ENCODE measurements at regions not wholly inside any gene's neighbourhood (a gene's known extent, or its start where the extent isn't known, plus 50 kb on each side); places are given as distances from the start of the nearest gene placed in this dataset.
"Not testable (repeated sequence)": the region's sequence is repeated elsewhere in the genome, so short reads cannot be mapped to it uniquely, and the experiment has no call there.

DNA sequence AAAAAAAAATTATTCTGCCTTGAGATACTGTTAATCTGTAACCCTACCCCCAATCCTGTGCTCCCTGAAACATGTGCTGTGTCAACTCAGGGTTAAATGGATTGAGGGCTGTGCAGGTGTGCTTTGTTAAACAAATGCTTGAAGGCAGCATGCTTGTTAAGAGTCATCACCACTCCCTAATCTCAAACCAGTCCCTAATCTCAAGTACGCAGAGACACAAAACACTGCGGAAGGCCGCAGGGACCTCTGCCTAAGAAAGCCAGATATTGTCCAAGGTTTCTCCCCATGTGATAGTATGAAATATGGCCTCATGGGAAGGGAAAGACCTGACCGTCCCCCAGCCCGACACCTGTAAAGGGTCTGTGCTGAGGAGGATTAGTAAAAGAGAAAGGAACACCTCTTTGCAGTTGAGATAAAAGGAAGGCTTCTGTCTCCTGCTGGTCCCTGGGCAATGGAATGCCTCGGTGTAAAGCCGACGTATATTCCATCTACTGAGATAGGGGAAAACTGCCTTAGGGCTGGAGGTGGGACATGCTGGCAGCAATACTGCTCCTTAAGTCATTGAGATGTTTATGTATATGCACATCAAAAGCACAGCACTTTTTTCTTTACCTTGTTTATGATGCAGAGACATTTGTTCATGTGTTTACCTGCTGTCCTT is 402.6 kb downstream of the TBC1D32 start:
- not testable (repeated sequence) for TF ChIP-seq POLR2A (IDR thresholded peaks at IDR 0.05)
- TF ChIP-seq, protein P1, sequence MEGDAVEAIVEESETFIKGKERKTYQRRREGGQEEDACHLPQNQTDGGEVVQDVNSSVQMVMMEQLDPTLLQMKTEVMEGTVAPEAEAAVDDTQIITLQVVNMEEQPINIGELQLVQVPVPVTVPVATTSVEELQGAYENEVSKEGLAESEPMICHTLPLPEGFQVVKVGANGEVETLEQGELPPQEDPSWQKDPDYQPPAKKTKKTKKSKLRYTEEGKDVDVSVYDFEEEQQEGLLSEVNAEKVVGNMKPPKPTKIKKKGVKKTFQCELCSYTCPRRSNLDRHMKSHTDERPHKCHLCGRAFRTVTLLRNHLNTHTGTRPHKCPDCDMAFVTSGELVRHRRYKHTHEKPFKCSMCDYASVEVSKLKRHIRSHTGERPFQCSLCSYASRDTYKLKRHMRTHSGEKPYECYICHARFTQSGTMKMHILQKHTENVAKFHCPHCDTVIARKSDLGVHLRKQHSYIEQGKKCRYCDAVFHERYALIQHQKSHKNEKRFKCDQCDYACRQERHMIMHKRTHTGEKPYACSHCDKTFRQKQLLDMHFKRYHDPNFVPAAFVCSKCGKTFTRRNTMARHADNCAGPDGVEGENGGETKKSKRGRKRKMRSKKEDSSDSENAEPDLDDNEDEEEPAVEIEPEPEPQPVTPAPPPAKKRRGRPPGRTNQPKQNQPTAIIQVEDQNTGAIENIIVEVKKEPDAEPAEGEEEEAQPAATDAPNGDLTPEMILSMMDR (IDR thresholded peaks at IDR 0.05) = not testable (repeated sequence)

Data from Peyer's patch (tissue), 4 donors.